ENCODE measurements at regions not wholly inside any gene's neighbourhood (a gene's known extent, or its start where the extent isn't known, plus 50 kb on each side); places are given as distances from the start of the nearest gene placed in this dataset.

GRCh38 chr4:85369703-85370380 lies 105.1 kb upstream of the ARHGAP24 start:
- ATAC-seq (no peak), DNase-seq (ENCODE audit: low read depth in 1 of 2, low spot score in 1 of 2) (no peak), FAIRE-seq (no peak)
- CTCF ChIA-PET, result interaction anchor here (0.7 to 2.7 kb wide), 5 partner anchors 9 to 285 kb away, joined by 3 to 7 read pairs (median 5); no protein-coding TSS in a partner anchor
- Histone ChIP-seq H3K27ac (no peak overlapping the region), H3K4me2 (no peak overlapping the region), H3K9me3 (no peaks in the 10 kb centered on the region), H3K4me3 (no peak overlapping the region), H3K4me1 (no peaks in the 10 kb centered on the region)
- 45% methylated on average over 7 of the region's 7 CpGs for WGBS (ENCODE audit: missing lambda C conversion rate)
- POLR2A ChIA-PET, result no interaction called here
- TF ChIP-seq CHD2 (IDR thresholded peaks at IDR 0.05; ENCODE audit: low read length, partially characterized antibody) (no peak), ZFP36 (IDR thresholded peaks at IDR 0.05; ENCODE audit: borderline replicate concordance, partially characterized antibody) (no peak), HOXA7 (CRISPR knock-in tag; IDR thresholded peaks at IDR 0.05) (no peak), POLR2A (IDR thresholded peaks at IDR 0.05; ENCODE audit: low read length) (no peak), EHF (CRISPR knock-in tag; IDR thresholded peaks at IDR 0.05) (no peak), NFE2L2 (conservative IDR thresholded peaks at IDR 0.05; ENCODE audit: low read length) (no peak), E2F6 (IDR thresholded peaks at IDR 0.05; ENCODE audit: borderline replicate concordance, low read depth) (no peak), PBX3 (IDR thresholded peaks at IDR 0.05) (no peak), SREBF2 (IDR thresholded peaks at IDR 0.05) (no peak), GATA3 (IDR thresholded peaks at IDR 0.05; ENCODE audit: borderline replicate concordance) (no peak), BHLHE40 (IDR thresholded peaks at IDR 0.05; ENCODE audit: low read depth, low read length) (no peak)

- no peak overlapping the region for H3K4me3 ChIP-seq
- H3K27ac ChIP-seq, result no peak overlapping the region
- 29% methylated on average over 5 of the region's 5 CpGs for WGBS (ENCODE audit: missing lambda C conversion rate)
- no peaks in the 10 kb centered on the region for H3K9me3 ChIP-seq
- CTCF ChIA-PET, result interaction anchor here (0.6 to 2.7 kb wide), 7 partner anchors 10 to 620 kb away, joined by 3 to 7 read pairs (median 4); no protein-coding TSS in a partner anchor
- H3K4me1 ChIP-seq, result no peaks in the 10 kb centered on the region
- ATAC-seq, result peak; percentile 85 to 90; a peak in 5 of 6 replicates
- POLR2A ChIA-PET, result no interaction called here
- no peak for TF ChIP-seq PHF8 (IDR thresholded peaks at IDR 0.05; ENCODE audit: borderline replicate concordance, low read depth)
- TF ChIP-seq SMC3 (IDR thresholded peaks at IDR 0.05), result peak; percentile 61
- no peak for TF ChIP-seq HMGXB4 (CRISPR knock-in tag; IDR thresholded peaks at IDR 0.05; ENCODE audit: borderline replicate concordance)
- TF ChIP-seq HDAC2 (IDR thresholded peaks at IDR 0.05), result no peak
- TF ChIP-seq RAD21 (conservative IDR thresholded peaks at IDR 0.05 in 1 of 2, IDR thresholded peaks at IDR 0.05 in 1 of 2), result peak; percentile 63 to 66
- TF ChIP-seq NPAS2 (CRISPR knock-in tag; IDR thresholded peaks at IDR 0.05; ENCODE audit: borderline replicate concordance), result no peak
- TF ChIP-seq HOXB5 (CRISPR knock-in tag; IDR thresholded peaks at IDR 0.05), result no peak
- peak; percentile 61 for TF ChIP-seq CTCF (IDR thresholded peaks at IDR 0.05)
- TF ChIP-seq ESRRA (IDR thresholded peaks at IDR 0.05; ENCODE audit: borderline replicate concordance, low read length), result no peak
- no peak for TF ChIP-seq HEYL (CRISPR knock-in tag; IDR thresholded peaks at IDR 0.05)
- no peak for TF ChIP-seq CBX8 (IDR thresholded peaks at IDR 0.05)
- no peak for FAIRE-seq
- peak in 1 of 2 experiments; percentile 41 for DNase-seq (ENCODE audit: low read depth in 1 of 2, low spot score in 1 of 2)
- no peak overlapping the region for H3K4me2 ChIP-seq
Observed at GRCh38 chr4:85370400-85371032, 104.4 kb upstream of the ARHGAP24 start.
